ENCODE measurements at regions not wholly inside any gene's neighbourhood (a gene's known extent, or its start where the extent isn't known, plus 50 kb on each side); places are given as distances from the start of the nearest gene placed in this dataset.
"Not testable (repeated sequence)": the region's sequence is repeated elsewhere in the genome, so short reads cannot be mapped to it uniquely, and the experiment has no call there.

- DNase-seq (ENCODE audit: low read depth in 2 of 2), result no peak
These were observed 110.4 kb upstream of the ZNF516 start for GRCh38 chr18:76605341-76605929.

- no peak for DNase-seq (ENCODE audit: low read depth in 2 of 2)
These were observed 109.8 kb upstream of the ZNF516 start for GRCh38 chr18:76604935-76605240.

DNA sequence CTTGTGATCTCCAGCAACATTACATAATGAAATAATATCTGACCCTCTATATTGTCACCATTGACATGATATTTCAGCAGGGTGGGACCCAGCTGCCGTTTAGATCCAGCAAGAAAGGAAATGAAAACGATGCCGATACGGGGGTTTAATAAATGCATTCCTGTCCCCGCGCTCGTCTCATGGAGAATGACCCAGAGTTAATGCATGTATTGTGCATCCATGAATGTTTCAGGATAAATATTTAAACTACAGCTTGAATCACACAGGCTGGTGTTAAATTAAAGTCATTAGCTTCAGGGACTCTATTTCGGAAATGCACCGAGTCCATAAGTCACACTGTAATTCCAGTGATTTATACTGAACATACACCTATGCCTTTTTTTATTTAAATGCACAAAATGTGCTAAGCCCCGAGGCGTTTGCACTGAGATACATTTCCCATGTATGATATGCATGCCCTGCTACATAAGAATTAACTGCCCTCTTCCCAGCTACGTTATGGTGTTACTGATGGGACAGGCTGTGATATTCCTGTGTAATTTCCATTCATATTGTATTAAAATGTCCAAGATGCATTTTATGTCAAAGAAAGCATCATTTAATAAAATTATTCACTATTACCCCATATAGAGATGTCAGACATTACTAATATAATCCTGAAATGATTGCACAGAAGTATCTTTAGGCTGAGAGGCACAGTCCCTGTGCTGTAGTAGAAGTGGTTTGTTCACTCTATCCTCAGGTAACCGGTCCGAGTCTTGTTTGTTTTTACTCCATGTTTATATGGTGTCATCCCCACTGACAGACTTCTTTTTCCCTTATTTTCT is 109.3 kb upstream of the ZNF516 start:
- no peak for DNase-seq (ENCODE audit: low read depth in 2 of 2)

DNA sequence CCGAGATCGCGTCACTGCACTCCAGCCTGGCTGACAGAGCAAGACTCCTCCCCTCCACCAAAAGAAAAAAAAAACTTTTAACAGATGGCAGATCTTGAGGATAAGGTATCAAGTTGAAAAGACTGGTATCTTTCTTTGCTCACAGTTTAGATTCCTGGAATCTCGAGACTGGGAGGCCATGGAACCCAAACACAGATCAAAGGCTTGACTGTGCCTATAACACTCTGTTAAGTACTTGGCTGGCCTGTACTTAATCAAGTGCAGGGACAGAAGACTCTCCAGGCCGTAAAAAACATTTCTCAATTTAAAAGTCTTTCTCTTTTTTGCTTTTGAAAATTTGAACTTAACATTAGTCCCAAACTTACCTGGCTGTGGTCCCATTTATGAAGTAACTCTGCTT is 107.1 kb upstream of the ZNF516 start:
- DNase-seq (ENCODE audit: low read depth in 2 of 2), result no peak

GRCh38 chr18:76600076-76600475 is 105.0 kb upstream of the ZNF516 start:
- not testable (repeated sequence) for DNase-seq (ENCODE audit: low read depth in 2 of 2)

- no peak for DNase-seq (ENCODE audit: low read depth in 2 of 2)
These were observed 99.9 kb upstream of the ZNF516 start for GRCh38 chr18:76594966-76595365.

- DNase-seq (ENCODE audit: low read depth in 2 of 2), result no peak
These were observed 98.8 kb upstream of the ZNF516 start for GRCh38 chr18:76593843-76594242.

DNA sequence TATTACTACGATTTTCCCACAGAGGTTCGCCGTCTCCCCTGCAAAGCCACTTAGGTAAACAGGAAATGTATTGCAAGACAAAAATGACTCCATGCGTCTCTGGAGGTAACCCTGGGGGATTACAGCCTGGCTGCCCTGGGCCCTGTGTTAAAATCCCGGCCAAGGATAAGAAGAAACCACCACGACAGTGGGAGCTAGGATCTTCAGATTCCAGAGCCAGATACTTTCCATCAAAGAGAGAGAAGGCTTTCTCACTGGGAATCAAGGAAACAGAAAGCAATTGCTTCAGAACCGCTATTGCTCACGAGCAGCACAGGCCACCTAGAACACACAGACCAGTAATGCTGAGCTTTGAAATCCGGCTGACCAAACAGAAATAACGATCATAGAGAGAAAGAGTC is 97.9 kb upstream of the ZNF516 start:
- DNase-seq (ENCODE audit: low read depth in 2 of 2), result no peak

DNA sequence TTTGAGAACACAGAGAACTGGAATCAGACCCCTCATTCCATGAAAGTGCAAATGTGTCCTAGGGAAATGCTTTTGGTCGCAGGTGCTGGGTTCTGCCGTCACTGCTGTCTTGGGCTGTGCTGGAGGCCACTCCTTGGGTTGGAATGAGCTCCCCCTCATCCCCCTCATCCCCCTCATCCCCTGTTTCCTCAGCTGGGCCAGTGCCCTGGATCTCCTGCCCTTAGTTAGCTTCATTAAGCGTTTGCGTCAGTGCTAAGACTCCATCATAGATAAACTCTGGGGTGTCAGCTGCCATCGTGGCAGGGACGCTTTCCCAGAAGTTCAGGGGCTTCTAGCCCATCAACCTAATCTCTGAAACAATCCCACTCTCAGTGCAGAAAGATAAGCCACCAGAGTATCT is 97.1 kb upstream of the ZNF516 start:
- DNase-seq (ENCODE audit: low read depth in 2 of 2), result no peak

- DNase-seq (ENCODE audit: low read depth in 2 of 2), result no peak
These were observed 94.8 kb upstream of the ZNF516 start for GRCh38 chr18:76589866-76590265.

- DNase-seq (ENCODE audit: low read depth in 2 of 2), result no peak
These were observed 94.3 kb upstream of the ZNF516 start for GRCh38 chr18:76589316-76589715.

- DNase-seq (ENCODE audit: low read depth in 2 of 2), result no peak
These were observed 93.7 kb upstream of the ZNF516 start for GRCh38 chr18:76588601-76589226.

DNA sequence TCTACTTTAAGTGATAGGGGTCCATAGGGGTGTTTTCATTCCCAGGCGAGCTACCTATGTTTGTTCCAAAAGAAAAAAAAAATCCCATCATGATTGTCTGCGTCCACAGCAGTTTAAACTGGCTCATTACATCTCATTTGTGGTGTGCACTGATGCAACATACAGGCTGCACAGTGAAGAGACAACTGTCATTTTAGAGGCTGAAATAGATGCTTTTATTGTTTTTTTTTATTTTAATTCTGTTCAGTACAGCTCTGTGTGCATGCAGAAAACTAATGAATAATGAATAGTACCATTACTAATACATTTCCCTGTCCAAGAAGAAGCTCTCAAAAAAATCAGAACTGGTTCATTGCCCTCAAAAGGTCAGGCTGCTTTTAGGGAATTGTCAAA is 92.8 kb upstream of the ZNF516 start:
- DNase-seq (ENCODE audit: low read depth in 2 of 2), result no peak

GRCh38 chr18:76587147-76587878 is 92.3 kb upstream of the ZNF516 start:
- no peak for DNase-seq (ENCODE audit: low read depth in 2 of 2)

- DNase-seq (ENCODE audit: low read depth in 2 of 2), result no peak
These were observed 89.6 kb upstream of the ZNF516 start for GRCh38 chr18:76584414-76585310.

- no peak for DNase-seq (ENCODE audit: low read depth in 2 of 2)
These were observed 86.2 kb upstream of the ZNF516 start for GRCh38 chr18:76581261-76581660.

- no peak for DNase-seq (ENCODE audit: low read depth in 2 of 2)
These were observed 85.4 kb upstream of the ZNF516 start for GRCh38 chr18:76580288-76580962.

DNA sequence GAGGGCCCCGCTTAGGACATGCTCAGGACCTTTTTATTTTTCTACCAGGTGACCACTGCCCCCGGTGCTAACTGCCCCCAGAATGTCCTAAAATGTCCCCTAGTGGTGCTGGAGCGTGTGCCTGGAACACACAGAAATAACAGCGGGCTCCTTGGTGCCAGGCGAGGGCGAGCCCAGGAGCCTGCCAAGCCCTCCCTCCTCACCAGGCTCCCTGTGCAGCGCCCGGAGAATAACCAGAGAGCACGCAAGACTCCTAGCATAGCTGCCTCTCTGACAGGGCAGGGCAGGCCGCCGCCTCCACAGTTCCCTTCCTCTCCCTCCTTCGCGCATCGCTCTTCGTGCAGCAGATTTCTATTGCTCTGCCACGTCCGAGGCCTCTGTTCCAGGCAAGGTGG is 84.3 kb upstream of the ZNF516 start:
- no peak for DNase-seq (ENCODE audit: low read depth in 2 of 2)

DNA sequence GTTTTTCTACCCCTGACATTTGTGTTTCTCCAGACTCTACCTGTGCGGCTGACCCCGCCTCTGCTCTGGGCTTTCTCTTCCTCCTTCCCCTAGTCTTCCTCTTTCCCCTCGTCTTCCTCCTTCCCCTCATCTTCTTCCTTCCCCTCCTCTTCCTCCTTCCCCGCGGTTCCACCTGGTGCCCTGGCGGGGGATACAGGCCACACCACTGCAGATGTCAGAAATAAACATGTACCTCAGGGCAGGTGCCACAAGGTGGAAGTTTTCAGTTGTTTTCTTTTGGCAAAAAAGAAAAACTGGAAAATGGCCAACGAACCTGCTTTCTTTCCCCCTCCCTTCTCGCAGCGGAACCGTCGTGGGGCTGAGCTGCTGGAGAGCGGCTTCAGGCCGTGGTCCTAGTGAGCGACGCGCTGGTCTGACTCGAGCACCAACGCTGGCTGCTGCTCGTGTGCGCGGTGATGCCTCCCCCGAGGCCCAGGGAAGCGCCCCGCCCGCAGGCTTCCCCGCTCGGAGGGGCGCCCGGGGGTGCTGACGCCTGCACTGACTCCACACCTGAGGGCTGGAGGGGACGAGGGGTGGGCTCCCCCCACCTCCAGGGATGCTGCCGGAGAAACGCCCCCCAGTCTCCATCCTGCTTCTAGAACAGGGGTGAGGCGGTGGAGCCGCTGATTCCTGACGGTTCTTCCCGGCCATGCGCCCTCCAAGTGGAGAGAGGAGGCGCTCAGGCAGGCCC is 83.7 kb upstream of the ZNF516 start:
- DNase-seq (ENCODE audit: low read depth in 2 of 2), result no peak

DNA sequence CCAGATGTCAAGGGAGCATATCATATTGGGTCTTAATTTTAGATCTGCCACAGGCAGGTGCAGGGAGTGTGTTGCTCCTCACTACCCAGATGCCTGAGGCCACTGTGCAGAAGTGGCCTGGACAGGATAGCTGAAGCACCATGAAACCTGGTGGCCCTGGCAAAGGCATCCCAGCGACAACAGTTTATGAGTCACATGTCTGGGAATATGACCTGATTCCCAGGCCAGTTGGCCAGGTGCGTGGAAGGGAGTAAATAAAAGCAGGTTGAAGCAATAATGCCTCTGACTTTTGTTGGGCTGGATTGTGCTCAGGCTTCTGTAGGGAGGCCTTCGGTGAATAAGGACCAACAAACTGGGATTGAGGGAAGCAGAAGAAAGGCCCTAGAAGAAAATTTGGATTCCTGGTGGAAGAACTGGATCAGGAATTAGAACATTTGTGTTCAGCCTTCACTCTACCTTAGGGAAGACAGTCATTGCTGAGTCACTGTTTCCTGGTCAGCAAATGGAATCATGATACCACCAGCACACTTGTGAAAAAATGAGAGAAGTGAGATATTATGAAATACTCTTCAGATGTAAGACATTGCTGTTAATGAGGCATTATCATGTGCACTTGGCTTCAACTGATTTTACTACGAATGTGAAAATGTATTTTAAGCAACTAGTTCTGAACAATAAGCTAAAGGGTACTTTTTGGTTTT is 78.4 kb upstream of the ZNF516 start:
- DNase-seq (ENCODE audit: low read depth in 2 of 2), result no peak

Measured in stimulated activated CD8-positive, alpha-beta memory T cell treated with anti-CD3 and anti-CD28 coated beads, Interleukin-15, amount 100 ng/mL, for 4 hours (primary cell).